HG03097 (cell line): ENCODE measurements at regions not wholly inside any gene's neighbourhood (a gene's known extent, or its start where the extent isn't known, plus 50 kb on each side); places are given as distances from the start of the nearest gene placed in this dataset.

Experiments
- ATAC-seq: cut with Tn5 transposase; IDR thresholded peaks from one replicate; pipeline ENCODE4 v1.9.1; 2021; ENCODE audit not compliant: unreplicated experiment, low FRiP score

DNA sequence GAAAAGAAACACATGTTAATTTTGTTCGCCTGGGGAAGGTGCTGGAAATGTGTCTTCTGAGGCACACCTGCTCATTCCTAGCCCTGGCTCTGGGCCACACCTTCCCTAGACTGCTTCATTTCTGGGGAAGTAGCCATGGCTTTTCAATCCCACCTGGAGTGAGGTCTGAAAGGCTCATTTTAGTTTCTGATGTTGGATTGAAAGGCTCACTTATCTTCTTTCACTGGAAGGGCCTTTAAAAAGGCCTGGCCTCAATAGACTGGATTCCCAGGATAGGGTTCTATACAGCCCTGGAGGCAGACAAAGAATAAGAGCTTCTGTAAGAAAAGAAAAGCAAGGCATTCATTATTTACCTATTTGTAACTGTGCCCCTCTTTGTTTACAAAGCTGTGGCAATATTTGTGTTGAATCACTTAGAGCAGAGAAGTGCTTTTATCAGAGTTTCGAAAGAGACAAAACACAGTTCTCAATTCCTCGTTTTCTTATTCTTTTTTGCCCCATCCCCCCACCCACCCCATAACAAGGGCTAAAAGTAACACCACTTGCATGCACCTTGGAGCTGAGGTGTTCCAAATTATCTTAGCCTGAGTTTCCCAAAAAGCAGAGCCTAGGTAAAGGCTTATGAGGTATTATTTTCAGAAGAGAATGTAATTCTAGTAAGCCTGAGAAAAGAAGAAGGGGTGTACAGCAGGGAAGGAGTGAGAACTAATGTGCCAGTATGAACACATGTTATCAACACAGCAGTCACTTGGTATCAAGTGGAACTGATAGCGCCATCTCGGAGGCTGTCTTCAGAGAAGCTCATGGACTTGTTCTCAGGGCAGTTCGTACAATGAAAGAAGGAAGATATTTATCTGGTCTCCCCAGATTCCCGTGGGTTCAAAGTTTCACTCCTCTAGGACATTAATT lies 413.1 kb downstream of the KCTD16 start:
- ATAC-seq = no peak

DNA sequence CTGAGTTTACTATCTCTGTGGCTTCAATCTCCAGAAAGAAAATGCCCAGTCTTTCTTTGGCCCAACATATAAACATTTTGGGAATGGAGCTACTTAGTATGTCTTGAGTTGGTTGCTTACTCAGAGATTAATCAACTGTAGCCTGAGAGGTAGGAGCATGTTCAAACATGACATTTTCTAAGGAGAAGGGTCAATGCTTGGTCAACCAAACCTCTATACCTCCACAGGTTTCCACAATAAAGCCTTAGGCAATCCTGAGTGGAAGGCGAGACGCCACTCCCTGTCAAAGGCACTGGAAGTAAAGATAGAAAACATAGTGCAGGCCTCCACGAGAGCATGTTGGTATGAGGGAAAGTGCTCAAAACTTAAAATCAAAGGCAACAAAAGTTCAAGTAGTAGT lies 411.4 kb downstream of the KCTD16 start:
- no peak for ATAC-seq

DNA sequence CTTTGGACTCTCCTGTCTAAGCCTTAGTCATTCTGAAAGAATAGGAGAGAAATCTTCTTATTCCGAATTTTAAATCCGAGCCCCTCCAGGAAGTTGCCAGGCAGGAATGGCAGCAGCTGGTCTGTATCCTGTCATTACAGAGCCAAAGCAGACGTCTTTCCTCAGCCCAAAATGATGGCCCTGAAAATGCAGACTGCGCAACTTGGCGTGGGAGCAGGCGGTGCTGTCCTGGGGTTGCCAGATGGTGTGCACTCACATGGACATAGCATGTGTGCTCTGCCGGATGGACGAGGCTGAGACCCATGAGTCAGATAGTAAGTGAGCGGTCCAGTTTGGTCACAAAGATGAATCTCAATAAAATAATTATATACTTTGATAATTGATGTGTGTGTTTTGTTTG lies 410.4 kb downstream of the KCTD16 start:
- ATAC-seq = no peak

DNA sequence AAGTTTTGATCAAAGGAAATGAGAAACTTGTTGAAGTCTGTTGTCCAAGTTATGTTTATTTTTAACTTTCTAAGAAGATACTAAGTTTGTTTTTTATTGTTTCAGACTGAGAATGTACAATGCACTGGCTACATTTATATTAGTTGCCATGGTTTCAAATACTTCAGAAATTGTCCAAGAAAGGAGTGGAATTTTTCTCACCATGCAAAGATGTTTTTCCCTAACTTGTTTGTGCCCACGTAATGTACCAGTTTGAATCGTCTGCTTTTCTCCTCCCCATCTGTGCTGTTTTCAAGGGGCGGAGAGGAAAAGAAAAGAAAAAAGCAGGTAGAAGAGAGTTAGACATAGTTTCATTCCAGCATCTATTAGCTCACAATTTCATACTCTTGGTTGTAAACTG lies 407.0 kb downstream of the KCTD16 start:
- ATAC-seq = no peak

DNA sequence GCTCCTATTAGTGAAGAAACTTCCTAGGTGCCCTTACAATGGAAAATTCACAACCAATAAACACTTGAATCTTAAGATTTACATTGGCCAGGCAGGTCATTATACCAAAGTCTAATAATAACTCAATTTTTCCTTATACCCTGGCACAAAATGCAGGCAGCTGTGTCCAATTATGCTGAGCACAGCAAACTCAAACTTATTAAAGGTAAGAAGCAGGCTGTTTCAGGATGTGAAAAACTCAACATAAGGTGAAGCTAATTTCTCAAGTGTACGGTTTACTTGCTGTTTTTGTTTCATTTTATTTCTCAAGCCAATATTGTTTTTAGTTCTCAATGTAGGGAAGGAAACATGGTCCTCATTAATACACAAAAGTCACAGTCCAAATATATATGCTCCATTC lies 405.1 kb downstream of the KCTD16 start:
- ATAC-seq = no peak

DNA sequence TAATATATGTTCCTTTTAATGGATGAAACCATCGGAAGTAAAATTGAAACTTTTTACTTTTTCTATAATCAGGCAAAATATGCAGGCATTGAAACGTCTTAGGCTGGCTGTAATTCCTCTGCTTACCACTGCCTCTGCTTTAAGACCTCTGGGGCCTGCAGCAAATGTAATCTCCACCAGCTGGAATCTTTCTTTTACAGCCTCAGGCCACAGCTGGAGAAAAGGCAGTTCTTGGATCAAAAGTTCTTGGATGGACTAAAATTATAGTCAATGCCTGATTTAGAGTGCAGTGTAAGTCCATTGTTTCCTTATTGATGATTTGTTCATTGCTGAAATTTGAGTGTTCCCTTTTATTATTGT lies 396.7 kb downstream of the KCTD16 start:
- no peak for ATAC-seq

DNA sequence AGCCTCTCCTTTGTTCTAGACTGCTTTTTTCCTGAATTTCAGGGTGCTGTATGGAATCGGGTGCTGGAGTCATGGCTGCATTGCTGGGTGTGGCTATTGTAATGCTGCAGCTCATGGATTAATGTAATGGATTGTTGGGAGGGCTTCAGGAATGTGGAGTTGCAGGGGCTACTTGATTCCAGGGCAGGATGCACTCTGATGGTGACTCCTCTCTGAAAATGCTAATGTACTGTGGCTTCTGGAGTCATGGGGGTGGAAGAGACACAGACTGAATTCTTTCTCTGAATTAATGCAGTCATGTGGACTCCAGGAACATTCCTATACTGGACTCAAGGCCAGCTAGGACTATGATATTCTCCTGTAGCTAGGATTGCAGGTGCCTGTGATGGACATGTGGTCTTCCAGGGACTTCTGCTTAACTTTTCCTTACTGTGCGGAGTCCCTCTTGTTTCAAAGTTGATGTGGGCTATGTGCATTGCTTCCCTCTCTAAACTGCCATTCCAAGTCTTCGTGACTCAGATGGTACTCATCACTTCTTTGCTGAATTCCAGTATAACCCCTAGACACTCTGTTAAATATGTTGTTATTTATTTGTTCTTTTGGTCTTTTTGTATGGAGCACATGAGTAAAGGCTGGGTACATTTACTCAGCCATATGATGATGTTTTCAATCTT lies 396.2 kb downstream of the KCTD16 start:
- ATAC-seq = no peak

DNA sequence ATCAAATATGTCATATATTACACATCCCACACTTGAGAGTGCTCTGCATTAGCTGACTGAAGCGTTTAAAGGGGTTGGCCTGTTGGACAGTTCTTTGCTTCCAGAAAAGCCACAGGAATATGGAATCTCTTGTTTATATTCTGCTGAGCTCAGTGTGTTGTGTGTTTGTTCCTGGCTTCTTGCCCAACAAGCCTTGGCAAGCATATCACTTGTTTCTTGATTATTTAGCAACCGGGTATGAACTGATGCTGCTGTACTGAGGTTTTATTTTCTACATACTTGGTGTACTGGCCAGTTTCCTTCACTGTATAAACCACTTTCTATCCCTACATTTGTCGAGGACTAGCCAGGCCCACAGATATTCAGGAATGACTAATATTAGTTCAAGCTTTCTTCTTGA lies 378.9 kb downstream of the KCTD16 start:
- no peak for ATAC-seq

DNA sequence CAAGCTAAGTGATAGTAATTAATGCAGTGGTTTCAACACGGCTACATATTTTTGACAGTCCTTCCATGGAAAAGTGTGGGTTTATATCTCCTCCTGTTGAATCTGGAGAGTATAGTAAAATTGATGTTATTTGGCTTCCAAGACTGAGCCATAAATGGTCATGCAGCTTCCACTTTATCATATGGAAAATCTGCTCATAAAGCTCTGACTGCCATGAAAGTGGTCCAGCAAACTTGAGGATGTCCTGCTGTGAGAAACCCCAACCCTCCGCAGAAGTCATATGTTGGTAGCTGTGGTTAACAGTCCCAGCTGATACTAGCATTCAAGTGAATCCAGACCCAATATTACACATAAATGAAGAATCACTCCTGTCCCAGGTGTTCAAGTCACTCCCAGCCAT lies 378.3 kb downstream of the KCTD16 start:
- no peak for ATAC-seq

DNA sequence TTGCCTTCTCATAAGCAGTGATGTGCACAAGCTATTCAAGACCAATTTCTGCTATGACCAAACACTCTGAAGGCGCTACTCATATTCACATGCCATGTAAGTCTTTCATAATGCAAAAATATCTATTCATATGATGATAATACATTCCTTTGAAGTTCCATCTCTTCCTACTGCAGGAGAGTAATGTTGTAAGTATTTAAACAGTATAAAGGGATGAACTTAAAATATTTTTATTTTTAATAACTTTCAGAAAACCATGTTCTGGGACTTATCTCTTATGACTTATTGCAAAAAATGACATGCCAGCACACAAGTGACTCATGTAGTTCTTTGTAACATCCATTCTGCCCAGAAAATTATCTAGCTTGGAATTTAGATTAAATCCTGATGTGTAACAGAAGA lies 376.4 kb downstream of the KCTD16 start:
- no peak for ATAC-seq

DNA sequence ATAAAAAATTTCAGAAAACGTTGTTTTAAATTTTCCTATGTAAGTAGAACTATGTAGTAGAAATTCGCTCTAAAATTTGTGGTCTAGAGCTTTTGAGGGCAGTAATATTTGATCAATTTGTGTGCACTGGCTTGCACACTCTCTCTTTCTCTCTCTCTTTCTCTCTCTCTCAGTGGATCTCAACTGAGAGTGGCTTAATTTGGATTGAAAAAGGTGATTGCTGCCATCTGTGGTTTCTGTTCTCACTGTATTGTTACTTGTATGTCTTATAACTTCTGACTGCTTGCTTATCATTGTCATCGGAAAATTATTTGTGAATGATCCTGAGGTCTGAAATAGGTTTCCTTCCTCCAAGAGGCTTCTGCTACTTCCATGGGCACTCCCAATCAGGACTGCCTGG lies 368.2 kb downstream of the KCTD16 start:
- ATAC-seq = no peak
